NT2/D1 (cell line): ENCODE measurements at regions not wholly inside any gene's neighbourhood (a gene's known extent, or its start where the extent isn't known, plus 50 kb on each side); places are given as distances from the start of the nearest gene placed in this dataset.
A peak's percentile ranks its signal among the peaks of the same experiment; 100 is the strongest.

ENCODE experiments used
- DNase-seq: peaks from one replicate; pipeline ENCODE4 v3.0.0-alpha.2; 2011; ENCODE audit warnings: low read depth, low spot score
- H3K27me3 ChIP-seq: 2 replicates; pipeline ENCODE4 v1.6.0; 2011; ENCODE audit warnings: mild to moderate bottlenecking; ENCODE audit not compliant: insufficient read length, insufficient read depth
- H3K36me3 ChIP-seq: 2 replicates; pipeline ENCODE4 v1.6.1; 2011; ENCODE audit warnings: mild to moderate bottlenecking, low read length, mixed read lengths; ENCODE audit not compliant: insufficient read depth, insufficient read length
- H3K4me1 ChIP-seq: 2 replicates; pipeline ENCODE4 v1.5.1; 2011; ENCODE audit not compliant: insufficient read depth, insufficient read length
- H3K4me3 ChIP-seq: 2 replicates; pipeline ENCODE4 v1.5.1; 2011; ENCODE audit warnings: low read depth; ENCODE audit not compliant: insufficient read length
- H3K9ac ChIP-seq: 2 replicates; pipeline ENCODE4 v1.6.0; 2011; ENCODE audit warnings: low read depth; ENCODE audit not compliant: insufficient read length
- H3K9me3 ChIP-seq: 2 replicates; pipeline ENCODE4 v1.5.1; 2011; ENCODE audit warnings: mild to moderate bottlenecking, low read length; ENCODE audit not compliant: insufficient read depth
- SUZ12 ChIP-seq: IDR thresholded peaks from 2 replicates; pipeline ENCODE4 v1.6.1; 2011; ENCODE audit not compliant: insufficient read length, insufficient read depth; ENCODE audit errors: extremely low read depth
- YY1 ChIP-seq: IDR thresholded peaks from 2 replicates; pipeline ENCODE4 v1.6.1; 2011; ENCODE audit not compliant: insufficient read length, insufficient read depth
- ZNF274 ChIP-seq: IDR thresholded peaks from 2 replicates; pipeline ENCODE4 v1.6.1; 2011; ENCODE audit warnings: mild to moderate bottlenecking, low read depth, low read length

DNA sequence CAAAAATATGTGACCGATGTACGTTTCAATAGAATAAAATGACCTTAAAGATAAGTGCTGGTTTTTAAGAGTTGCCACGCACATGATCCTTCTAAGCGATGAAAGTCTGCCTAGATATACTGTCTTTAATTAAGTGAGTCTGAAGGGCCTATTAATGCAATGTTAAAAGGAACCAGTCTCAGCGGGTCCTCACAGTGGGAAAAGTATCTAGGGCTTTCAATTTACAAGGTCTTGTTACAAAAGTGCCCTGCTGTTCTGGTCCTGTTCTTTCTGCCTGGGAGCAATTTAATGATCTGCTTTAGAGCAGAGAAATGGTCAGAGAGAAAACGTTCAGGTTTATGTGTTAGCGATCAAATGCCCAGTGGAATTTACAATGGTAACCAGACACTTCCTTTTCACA is 864.0 kb downstream of the KCNJ2 start:
- no peaks in the 10 kb centered on the region for H3K4me1 ChIP-seq
- peak; percentile 20 for DNase-seq
- peaks cover 62% of the 10 kb centered on the region for H3K27me3 ChIP-seq
- no peak overlapping the region for H3K4me3 ChIP-seq
- no peak overlapping the region for H3K9ac ChIP-seq
- H3K36me3 ChIP-seq: no peaks in the 10 kb centered on the region
- peaks cover 25% of the 10 kb centered on the region; the same call in 1 of the 2 replicates for H3K9me3 ChIP-seq
- TF ChIP-seq ZNF274: no peak
- TF ChIP-seq YY1: no peak
- TF ChIP-seq SUZ12: no peak

DNA sequence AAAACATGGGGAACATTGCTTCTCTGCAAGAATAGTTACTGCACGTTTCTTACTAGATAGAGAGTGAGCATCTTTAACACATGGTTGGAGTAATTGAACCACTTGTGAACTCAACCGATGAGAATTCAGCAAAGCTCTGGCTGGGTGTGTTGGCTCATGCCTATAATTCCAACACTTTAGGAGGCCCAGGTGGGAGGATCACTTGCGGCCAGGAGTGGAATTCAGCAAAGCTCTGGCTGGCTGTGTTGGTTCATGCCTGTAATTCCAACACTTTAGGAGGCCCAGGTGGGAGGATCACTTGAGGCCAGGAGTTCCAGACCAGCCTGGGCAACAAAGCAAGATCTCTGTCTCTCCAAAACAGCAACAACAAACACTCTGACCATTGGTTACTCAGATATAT is 865.9 kb downstream of the KCNJ2 start:
- TF ChIP-seq YY1: no peak
- no peak for TF ChIP-seq ZNF274
- TF ChIP-seq SUZ12: no peak
- DNase-seq: no peak
- Histone ChIP-seq H3K36me3 (no peaks in the 10 kb centered on the region), H3K4me3 (no peak overlapping the region), H3K4me1 (no peaks in the 10 kb centered on the region), H3K9me3 (peaks cover 25% of the 10 kb centered on the region; the same call in 1 of the 2 replicates), H3K27me3 (peaks cover 61% of the 10 kb centered on the region), H3K9ac (no peak overlapping the region)

DNA sequence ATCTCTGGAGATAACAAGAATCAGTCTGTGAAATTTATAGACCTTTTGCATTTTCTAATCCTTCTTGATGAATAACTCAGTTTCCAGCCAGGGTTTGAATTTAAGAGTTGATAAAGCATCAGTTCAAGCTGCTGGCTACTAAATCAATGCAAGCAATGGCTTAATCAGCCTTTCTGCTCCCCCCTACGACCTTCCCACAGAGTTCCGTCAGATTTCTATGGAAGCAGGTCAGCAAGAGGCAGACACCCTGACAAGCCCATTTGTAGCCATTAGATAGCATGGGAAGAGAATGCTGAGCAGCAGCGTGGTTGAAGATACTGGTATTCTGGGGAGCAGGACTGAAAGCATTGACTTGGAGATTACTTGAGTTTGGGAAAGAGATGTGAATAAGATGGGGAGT is 868.1 kb downstream of the KCNJ2 start:
- H3K27me3 ChIP-seq: peaks cover 51% of the 10 kb centered on the region
- no peaks in the 10 kb centered on the region for H3K4me1 ChIP-seq
- TF ChIP-seq SUZ12 (no peak), YY1 (no peak), ZNF274 (no peak)
- H3K4me3 ChIP-seq: no peak overlapping the region
- no peaks in the 10 kb centered on the region for H3K36me3 ChIP-seq
- no peak overlapping the region for H3K9ac ChIP-seq
- no peak for DNase-seq
- peaks cover 19% of the 10 kb centered on the region; the same call in 1 of the 2 replicates for H3K9me3 ChIP-seq

DNA sequence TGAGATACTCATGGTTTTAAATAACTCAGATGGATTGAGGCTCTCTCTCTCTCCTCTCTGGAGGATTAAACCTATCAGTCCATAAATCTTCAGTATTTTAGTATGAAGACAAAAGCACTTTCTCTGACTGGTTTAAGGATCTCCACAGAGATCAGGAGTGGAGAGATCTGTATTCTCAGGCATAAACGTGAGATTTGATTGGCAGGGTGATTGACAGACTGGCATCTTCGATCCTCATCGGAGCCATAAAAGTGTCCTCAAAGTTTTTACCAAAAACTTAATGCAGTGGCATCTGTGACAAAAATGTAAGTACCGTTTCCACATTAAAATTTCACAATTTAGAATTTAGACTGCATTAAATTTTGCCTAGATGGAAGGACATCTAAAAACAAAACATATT is 870.1 kb downstream of the KCNJ2 start:
- no peak for DNase-seq
- TF ChIP-seq ZNF274 (no peak), SUZ12 (no peak), YY1 (no peak)
- H3K4me1 ChIP-seq: no peaks in the 10 kb centered on the region
- H3K9me3 ChIP-seq: 0 out of 2 replicates have a peak, but pooled peaks cover 13% of the 10 kb centered on the region
- H3K4me3 ChIP-seq: no peak overlapping the region
- H3K9ac ChIP-seq: no peak overlapping the region
- H3K27me3 ChIP-seq: peaks cover 44% of the 10 kb centered on the region
- H3K36me3 ChIP-seq: no peaks in the 10 kb centered on the region

DNA sequence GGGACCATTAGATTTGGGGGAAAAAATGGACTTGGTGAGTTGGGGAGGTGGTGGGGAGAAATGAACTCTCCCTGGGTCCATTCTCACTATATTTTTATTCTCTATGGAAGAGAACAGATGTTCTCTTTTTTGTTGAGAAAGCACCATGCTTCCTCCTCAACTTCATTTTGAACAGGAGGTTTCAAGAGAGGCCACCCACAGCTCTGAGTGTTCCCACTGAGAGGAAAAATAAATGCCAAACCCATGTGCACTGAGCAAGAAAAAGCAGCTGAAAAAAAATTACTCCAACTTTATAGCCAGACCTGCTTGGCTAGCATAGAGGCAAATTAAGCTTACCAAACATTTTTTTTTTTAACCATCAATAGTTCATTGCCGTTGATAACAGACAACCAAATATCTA is 883.6 kb downstream of the KCNJ2 start:
- Histone ChIP-seq H3K9me3 (no peaks in the 10 kb centered on the region), H3K4me1 (no peaks in the 10 kb centered on the region), H3K9ac (no peak overlapping the region), H3K27me3 (no peaks in the 10 kb centered on the region), H3K36me3 (no peaks in the 10 kb centered on the region), H3K4me3 (no peak overlapping the region)
- TF ChIP-seq SUZ12 (no peak), YY1 (no peak), ZNF274 (no peak)
- no peak for DNase-seq

DNA sequence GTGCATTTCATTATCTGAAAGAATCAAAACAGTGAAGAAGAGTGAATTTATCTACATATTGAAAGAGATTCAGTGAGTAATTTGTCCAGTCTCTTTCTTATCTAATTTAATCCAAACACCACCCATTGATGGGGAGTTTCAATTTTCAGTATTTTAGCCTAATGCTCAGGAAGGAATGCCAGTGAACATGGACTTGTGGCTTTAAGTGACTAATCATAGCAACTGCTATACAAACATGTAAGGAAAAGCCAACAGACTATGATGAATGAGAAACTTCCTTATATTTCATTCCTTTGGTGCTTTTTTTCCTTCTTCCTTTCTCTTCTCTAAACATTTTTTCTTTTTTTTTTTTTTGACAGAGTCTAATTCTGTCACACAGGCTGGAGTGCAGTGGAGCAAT is 885.8 kb downstream of the KCNJ2 start:
- Histone ChIP-seq H3K4me1 (no peaks in the 10 kb centered on the region), H3K36me3 (no peaks in the 10 kb centered on the region), H3K9me3 (no peaks in the 10 kb centered on the region), H3K27me3 (no peaks in the 10 kb centered on the region), H3K4me3 (no peak overlapping the region), H3K9ac (no peak overlapping the region)
- no peak for DNase-seq
- no peak for TF ChIP-seq ZNF274
- TF ChIP-seq YY1: no peak
- TF ChIP-seq SUZ12: no peak

DNA sequence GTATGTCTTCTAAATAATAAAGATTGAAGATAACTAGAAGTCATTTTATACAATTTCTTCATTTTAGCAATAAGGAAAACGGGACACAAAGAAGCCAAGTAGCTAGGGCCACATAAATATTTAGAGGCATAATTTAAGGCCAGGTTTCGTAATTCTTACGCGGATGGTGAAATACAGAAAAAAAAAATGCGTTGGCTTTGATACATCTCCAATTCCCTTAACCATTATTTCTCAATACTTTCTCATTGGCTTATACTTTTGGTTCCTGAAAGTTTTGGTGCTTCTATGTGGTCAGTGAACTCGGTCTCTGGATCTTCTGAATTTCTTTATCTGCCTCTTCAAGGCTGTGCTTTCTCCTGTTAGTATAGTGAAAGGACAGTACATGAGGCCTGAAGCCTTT is 888.1 kb downstream of the KCNJ2 start:
- no peak for DNase-seq
- TF ChIP-seq YY1: no peak
- Histone ChIP-seq H3K27me3 (no peaks in the 10 kb centered on the region), H3K36me3 (no peaks in the 10 kb centered on the region), H3K4me1 (no peaks in the 10 kb centered on the region), H3K9ac (no peak overlapping the region), H3K9me3 (no peaks in the 10 kb centered on the region), H3K4me3 (no peak overlapping the region)

DNA sequence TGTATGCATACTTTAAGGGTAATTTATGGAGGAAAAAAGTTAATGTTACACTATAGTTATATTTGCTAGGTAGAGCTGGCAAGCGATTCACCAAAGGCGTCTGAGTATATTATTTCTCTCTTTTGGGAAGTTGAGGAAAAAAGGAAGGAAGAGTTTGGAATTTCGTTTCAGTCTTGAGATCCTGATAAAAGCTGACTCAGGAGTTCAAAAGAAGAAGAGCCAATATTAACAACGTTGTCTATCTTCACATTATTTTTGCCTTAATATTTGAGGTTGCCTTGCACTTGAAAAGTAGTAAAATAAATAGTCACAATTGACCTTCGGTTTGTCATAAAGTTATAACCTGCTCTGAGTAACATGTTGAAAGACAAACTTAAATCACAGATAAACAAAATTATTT is 888.6 kb downstream of the KCNJ2 start:
- TF ChIP-seq YY1: no peak
- TF ChIP-seq SUZ12: no peak
- no peak for TF ChIP-seq ZNF274

More for the DNA sequence above, 888.6 kb downstream of the KCNJ2 start:
- H3K4me3 ChIP-seq: no peak overlapping the region
- H3K27me3 ChIP-seq: no peaks in the 10 kb centered on the region
- no peak for DNase-seq
- no peak overlapping the region for H3K9ac ChIP-seq
- H3K36me3 ChIP-seq: no peaks in the 10 kb centered on the region
- no peaks in the 10 kb centered on the region for H3K9me3 ChIP-seq
- H3K4me1 ChIP-seq: no peaks in the 10 kb centered on the region
